Adrenal gland (tissue), 5 donors: ENCODE measurements at regions not wholly inside any gene's neighbourhood (a gene's known extent, or its start where the extent isn't known, plus 50 kb on each side); places are given as distances from the start of the nearest gene placed in this dataset.

Source experiments
- POLR2A ChIP-seq, 2 donors: fragments of 450-650 bp; IDR thresholded peaks; one replicate each; pipeline ENCODE4 v1.6.1; 2017; ENCODE audit warnings: antibody characterized with exemption in 2 of 2, mild to moderate bottlenecking in 2 of 2, moderate library complexity in 1 of 2
- TF ChIP-seq, protein P1 (sequence below), 6 experiments: fragments of 450-650 bp in 4 of 6; fragments of 200-600 bp in 2 of 6; sonication (generic) in 1 of 6; IDR thresholded peaks; 1 replicate in 5 of 6; 2 replicates in 1 of 6; pipeline versions ENCODE4 v1.5.1 to v1.8.0; 2016 to 2021; ENCODE audit warnings: antibody characterized with exemption in 6 of 6, mild to moderate bottlenecking in 2 of 6, moderate library complexity in 1 of 6
- donor health status: DM: no; HTN: no; CAD: no.

DNA sequence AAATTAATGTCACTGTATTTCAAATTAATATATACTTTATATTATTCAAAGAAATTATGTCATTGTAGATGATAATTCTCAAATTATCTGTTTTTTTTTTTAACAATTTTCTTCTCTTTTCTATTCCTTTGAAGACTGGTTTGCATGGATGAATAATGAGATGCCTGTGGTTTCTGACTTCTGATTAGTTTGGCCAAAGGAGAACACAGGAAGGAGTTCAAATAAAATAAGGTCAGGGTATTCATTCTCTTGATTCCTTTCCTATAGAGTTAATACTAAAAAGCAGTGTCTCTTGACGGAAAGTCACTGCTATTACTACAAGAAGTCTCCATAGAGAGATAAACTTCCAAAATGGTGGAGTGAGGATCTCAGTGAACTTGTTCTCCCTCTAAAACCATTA is 279.6 kb upstream of the FTMT start:
- TF ChIP-seq POLR2A (IDR thresholded peaks at IDR 0.05), result no peak
- TF ChIP-seq, protein P1, sequence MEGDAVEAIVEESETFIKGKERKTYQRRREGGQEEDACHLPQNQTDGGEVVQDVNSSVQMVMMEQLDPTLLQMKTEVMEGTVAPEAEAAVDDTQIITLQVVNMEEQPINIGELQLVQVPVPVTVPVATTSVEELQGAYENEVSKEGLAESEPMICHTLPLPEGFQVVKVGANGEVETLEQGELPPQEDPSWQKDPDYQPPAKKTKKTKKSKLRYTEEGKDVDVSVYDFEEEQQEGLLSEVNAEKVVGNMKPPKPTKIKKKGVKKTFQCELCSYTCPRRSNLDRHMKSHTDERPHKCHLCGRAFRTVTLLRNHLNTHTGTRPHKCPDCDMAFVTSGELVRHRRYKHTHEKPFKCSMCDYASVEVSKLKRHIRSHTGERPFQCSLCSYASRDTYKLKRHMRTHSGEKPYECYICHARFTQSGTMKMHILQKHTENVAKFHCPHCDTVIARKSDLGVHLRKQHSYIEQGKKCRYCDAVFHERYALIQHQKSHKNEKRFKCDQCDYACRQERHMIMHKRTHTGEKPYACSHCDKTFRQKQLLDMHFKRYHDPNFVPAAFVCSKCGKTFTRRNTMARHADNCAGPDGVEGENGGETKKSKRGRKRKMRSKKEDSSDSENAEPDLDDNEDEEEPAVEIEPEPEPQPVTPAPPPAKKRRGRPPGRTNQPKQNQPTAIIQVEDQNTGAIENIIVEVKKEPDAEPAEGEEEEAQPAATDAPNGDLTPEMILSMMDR (IDR thresholded peaks at IDR 0.05), result no peak
